ENCODE measurements at regions not wholly inside any gene's neighbourhood (a gene's known extent, or its start where the extent isn't known, plus 50 kb on each side); places are given as distances from the start of the nearest gene placed in this dataset.
A peak's percentile ranks its signal among the peaks of the same experiment; 100 is the strongest.

DNA sequence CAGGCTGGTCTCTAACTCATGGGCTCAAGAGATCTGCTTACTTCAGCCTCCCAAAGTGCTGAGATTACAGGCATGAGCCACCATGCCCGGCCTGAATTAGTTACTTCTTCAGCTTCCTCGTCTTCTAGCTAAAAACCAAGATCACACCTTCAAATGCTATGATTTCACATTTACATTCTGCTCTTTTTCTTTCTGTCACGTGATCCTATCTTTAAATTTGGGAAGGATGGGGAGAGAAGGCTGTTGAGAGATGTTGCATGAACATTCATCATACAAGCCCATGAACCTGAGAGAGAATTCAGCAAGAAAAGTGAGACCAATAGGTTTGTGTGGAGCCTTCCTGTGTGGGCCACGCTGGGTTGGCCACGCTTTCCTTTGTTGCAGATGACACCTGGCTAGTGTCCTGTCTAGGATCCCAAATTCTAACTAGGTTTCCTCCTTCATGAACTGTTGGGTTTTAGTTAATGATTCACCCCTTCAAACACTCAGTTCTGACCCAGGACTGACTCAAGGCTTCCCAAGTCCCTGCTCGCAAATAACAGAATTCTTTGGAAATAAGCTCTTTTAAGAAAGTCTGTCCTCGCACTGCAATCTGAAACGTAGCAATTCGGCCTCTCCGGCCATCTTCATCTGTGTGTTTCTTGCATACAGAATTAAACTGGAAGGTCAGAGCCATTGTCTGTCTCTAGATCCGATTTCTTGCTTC, 57.3 kb upstream of the CREB1 start:
- H3K4me1 ChIP-seq, result peaks cover 0 to 26% (median 10%) of the 10 kb centered on the region in 10 experiments; a peak in 13 of 20 replicates
- H3K27me3 ChIP-seq, result no peaks in the 10 kb centered on the region
- H3K36me3 ChIP-seq, result no peaks in the 10 kb centered on the region
- H3K9me3 ChIP-seq (replicated peaks in 1 of 11), result no peaks in the 10 kb centered on the region
- no peaks in the 10 kb centered on the region for H4K20me1 ChIP-seq
- H3K4me2 ChIP-seq, result peak overlapping the region in 2 of 11 experiments; percentile 26 to 39; a peak in 3 of 22 replicates
- H3K27ac ChIP-seq, result no peak overlapping the region
- no peak for TF ChIP-seq Cebpa-rat (IDR thresholded peaks at IDR 0.05)
- no peak overlapping the region for H3K9ac ChIP-seq
- no peak overlapping the region for H3K4me3 ChIP-seq

DNA sequence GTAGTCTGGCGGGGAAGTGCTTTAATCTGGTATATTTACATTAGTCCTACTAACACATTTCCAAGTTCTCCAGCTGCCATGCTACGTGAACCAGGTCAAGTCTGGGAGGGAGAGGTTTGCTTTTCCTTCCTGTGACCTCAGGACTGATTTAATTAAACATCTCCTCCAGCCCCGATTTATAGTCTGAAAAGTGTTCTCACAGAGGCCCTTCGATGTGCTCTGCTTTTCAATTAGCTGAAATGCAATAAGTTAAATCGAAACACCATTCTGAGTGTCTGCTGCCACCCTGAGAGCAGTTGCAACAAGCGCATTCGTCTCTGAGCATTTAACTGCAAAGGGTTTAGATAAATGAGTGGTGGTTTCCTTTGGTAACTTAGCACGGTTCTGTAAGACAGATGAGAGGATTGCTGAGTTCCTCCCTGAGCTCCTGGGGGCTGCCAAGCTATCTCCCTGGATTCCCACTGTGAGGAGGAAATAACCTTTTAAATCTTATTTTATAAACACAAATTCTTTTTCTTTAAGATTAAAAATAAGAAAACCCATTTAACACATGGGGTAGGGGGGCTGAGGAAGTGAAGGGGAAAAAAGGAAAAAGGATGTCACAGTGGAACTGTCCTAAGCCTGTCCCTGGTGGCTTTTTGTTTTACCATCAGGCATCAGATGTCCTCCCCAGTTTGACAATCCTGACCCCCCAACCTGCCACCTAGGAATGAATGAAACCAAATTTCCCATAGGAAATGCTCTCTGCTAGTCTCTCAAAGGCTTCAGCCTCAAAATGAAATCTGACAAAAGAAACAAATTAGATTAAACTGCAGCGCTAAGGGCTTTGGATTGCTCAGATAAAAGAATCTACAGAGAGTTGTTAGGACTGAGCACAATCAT, 56.5 kb upstream of the CREB1 start:
- no peak overlapping the region for H3K27ac ChIP-seq
- no peaks in the 10 kb centered on the region for H3K9me3 ChIP-seq (replicated peaks in 1 of 11)
- peak overlapping the region in 3 of 11 experiments; percentile 2 to 39 (median 26); a peak in 3 of 22 replicates for H3K4me2 ChIP-seq
- no peak for TF ChIP-seq Cebpa-rat (IDR thresholded peaks at IDR 0.05)
- H3K4me1 ChIP-seq, result peaks cover 0 to 25% (median 10%) of the 10 kb centered on the region in 10 experiments; a peak in 13 of 20 replicates
- no peaks in the 10 kb centered on the region for H3K36me3 ChIP-seq
- no peak overlapping the region for H3K4me3 ChIP-seq
- H3K27me3 ChIP-seq, result no peaks in the 10 kb centered on the region
- H4K20me1 ChIP-seq, result no peaks in the 10 kb centered on the region
- peak overlapping the region in 2 of 11 experiments; percentile 25 to 51; a peak in 3 of 22 replicates for H3K9ac ChIP-seq

DNA sequence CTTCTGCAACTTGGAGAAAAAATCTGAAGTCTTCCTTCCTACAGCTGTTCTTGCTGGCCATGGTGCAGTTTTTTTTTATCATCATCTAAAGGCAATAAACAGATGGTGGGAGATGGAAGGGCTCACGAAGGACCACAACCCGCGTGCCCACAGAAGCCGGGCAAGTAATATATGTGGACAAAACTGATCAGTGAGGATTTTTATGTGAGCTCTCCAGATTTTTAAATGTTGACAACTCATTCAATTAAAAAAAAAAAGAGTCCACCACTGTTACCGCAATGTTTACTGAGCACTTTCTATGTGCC, 55.9 kb upstream of the CREB1 start:
- Histone ChIP-seq H3K9ac (peak overlapping the region in 2 of 11 experiments; percentile 25 to 51; a peak in 1 of 22 replicates), H4K20me1 (no peaks in the 10 kb centered on the region), H3K4me1 (peaks cover 0 to 31% (median 9%) of the 10 kb centered on the region in 10 experiments; a peak in 11 of 20 replicates), H3K4me2 (peak overlapping the region in 2 of 11 experiments; percentile 20 to 39; a peak in 1 of 22 replicates), H3K4me3 (no peak overlapping the region), H3K27me3 (no peaks in the 10 kb centered on the region), H3K36me3 (no peaks in the 10 kb centered on the region), H3K9me3 (replicated peaks in 1 of 11) (no peaks in the 10 kb centered on the region), H3K27ac (no peak overlapping the region)
- TF ChIP-seq Cebpa-rat (IDR thresholded peaks at IDR 0.05), result no peak

DNA sequence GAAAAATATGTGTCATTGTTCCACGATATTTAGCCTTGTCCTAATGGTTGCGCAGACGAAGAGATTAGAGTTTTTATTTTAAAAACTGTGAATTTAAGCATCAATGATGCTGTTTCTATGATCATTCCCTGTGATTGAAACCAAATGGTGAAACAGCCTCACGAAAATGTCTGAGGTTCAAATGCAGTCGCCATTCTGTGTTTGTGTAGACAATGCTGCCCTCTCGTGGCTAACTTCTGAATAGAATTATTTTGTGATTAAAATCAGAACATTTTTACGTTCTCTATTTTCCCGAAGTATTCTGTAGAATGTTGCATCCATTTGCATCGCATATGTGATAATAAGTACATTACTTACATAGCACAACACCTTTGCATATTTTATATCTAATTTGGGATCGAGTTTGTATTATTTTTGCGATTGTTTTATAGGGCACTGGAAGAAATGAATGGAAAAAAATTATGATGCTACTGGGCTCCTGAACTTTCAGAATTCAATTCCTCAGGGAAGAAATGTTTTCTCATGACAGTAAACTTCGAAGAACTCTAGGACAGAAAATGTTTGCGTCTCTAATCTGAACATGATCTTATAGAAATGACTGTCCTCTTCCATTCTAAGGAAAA, 54.8 kb upstream of the CREB1 start:
- no peak overlapping the region for H3K27ac ChIP-seq
- H3K27me3 ChIP-seq, result no peaks in the 10 kb centered on the region
- H3K9ac ChIP-seq, result 0 out of 22 replicates have a peak overlapping the region, but pooled peaks of 1 of the 11 experiments have one; percentile 22
- no peaks in the 10 kb centered on the region for H3K36me3 ChIP-seq
- H3K4me3 ChIP-seq, result no peak overlapping the region
- no peak for TF ChIP-seq Cebpa-rat (IDR thresholded peaks at IDR 0.05)
- H3K9me3 ChIP-seq (replicated peaks in 1 of 11), result no peaks in the 10 kb centered on the region
- H3K4me1 ChIP-seq, result peaks cover 0 to 41% (median 9%) of the 10 kb centered on the region in 10 experiments; a peak in 11 of 20 replicates
- H4K20me1 ChIP-seq, result no peaks in the 10 kb centered on the region
- no peak overlapping the region for H3K4me2 ChIP-seq

DNA sequence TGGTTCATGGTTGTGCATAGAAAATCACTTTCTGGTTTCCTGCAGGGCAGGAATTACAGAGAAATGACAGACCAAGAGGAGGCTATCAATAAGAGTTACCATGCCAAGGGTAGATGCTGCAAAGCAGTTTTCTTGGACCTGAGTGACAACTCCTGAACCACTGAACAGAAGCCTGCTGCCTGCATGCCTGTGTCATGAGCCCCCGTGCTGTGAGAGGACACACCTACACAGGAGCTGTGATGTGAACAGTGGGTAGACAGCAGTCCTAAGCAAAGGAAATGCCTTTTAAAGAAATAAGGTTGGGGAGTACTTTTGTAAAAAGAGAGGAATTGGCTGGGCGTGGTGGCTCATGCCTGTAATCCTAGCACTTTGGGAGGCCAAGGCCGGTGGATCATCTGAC, 54.2 kb upstream of the CREB1 start:
- no peak for TF ChIP-seq Cebpa-rat (IDR thresholded peaks at IDR 0.05)
- Histone ChIP-seq H3K4me3 (no peak overlapping the region), H3K4me1 (peaks cover 0 to 47% (median 9%) of the 10 kb centered on the region in 10 experiments; a peak in 11 of 20 replicates), H3K4me2 (no peak overlapping the region), H3K27me3 (no peaks in the 10 kb centered on the region), H3K9me3 (replicated peaks in 1 of 11) (no peaks in the 10 kb centered on the region), H4K20me1 (no peaks in the 10 kb centered on the region), H3K9ac (0 out of 22 replicates have a peak overlapping the region, but pooled peaks of 1 of the 11 experiments have one; percentile 22), H3K36me3 (no peaks in the 10 kb centered on the region), H3K27ac (no peak overlapping the region)

DNA sequence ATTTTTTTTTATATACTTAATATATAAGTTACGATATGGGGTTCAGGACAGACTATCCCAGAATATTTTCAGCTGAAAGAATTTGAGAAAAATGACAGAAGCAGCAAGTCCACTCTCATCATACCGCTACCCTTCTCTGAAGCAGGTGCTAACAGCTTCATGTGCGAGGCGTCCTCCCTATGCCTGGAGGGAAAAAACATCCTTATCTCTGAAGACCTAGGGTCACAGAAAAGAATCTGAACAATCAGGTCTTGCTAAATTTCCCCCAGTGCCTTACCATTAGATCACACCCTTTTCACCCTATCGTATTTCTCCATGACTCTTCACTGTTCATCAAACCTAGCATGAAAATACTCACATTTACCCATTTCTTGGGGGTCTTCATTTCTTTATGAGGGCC, 51.9 kb upstream of the CREB1 start:
- Histone ChIP-seq H3K9ac (no peak overlapping the region), H3K27me3 (no peaks in the 10 kb centered on the region), H3K36me3 (no peaks in the 10 kb centered on the region), H3K4me3 (no peak overlapping the region), H4K20me1 (no peaks in the 10 kb centered on the region), H3K4me2 (peak overlapping the region in 3 of 11 experiments; percentile 40 to 82 (median 77); a peak in 3 of 22 replicates), H3K27ac (no peak overlapping the region), H3K9me3 (replicated peaks in 1 of 11) (no peaks in the 10 kb centered on the region), H3K4me1 (peaks cover 0 to 55% (median 7%) of the 10 kb centered on the region in 10 experiments; a peak in 11 of 20 replicates)
- no peak for TF ChIP-seq Cebpa-rat (IDR thresholded peaks at IDR 0.05)

DNA sequence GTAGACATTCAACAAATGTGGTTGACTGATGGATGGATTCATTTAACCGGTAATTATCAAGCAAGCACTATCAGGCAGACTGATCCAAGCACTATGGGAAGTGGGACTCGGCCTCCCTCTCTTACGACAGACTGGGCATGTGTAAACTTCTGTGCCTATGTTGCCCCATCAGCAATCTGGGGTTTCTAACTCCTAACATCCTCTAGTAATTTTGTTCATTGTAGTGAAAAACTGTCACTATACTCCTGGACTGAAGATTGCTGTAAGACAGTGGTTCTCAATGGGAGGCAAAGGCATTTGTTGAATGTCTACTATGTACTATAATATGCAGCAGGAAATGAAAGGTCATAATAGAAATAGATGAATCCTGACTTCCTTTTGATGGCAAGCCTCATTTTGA, 51.2 kb upstream of the CREB1 start:
- H3K27me3 ChIP-seq, result no peaks in the 10 kb centered on the region
- no peak overlapping the region for H3K4me3 ChIP-seq
- H3K27ac ChIP-seq, result no peak overlapping the region
- H3K36me3 ChIP-seq, result no peaks in the 10 kb centered on the region
- peaks cover 0 to 53% (median 2%) of the 10 kb centered on the region in 10 experiments; a peak in 9 of 20 replicates for H3K4me1 ChIP-seq
- peak overlapping the region in 3 of 11 experiments; percentile 40 to 82 (median 77); a peak in 5 of 22 replicates for H3K4me2 ChIP-seq
- no peaks in the 10 kb centered on the region for H3K9me3 ChIP-seq (replicated peaks in 1 of 11)
- no peak for TF ChIP-seq Cebpa-rat (IDR thresholded peaks at IDR 0.05)
- H3K9ac ChIP-seq, result no peak overlapping the region
- no peaks in the 10 kb centered on the region for H4K20me1 ChIP-seq

DNA sequence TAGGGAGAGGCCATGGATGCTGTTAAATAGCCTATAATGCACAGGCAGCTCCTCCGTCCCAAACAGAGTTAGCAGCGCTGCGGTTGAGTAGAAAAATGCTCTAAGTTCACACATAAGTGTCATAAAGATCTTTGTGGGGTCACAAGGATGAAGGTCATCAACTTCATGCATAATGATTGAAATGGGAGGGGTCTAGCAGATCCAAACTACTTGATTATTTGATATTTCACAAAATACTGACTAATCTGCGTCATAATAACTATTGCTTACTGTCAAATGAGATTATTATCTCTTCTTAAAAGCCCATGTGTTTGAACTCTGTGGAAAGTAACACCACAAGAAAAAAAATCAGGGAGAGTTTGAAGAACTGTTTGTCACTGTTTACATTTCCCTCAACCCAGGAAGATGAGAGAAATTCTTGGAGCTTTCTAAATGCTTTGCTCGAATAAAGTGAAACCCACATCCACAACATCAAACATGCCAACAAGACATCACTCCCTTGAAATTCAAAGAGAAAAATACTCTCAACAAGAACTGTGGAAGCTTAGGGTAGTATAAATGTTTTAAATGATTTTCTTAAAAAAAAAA, 50.5 kb upstream of the CREB1 start:
- H3K36me3 ChIP-seq, result no peaks in the 10 kb centered on the region
- H3K9me3 ChIP-seq (replicated peaks in 1 of 11), result no peaks in the 10 kb centered on the region
- peaks cover 0 to 51% (median 0%) of the 10 kb centered on the region in 10 experiments; a peak in 6 of 20 replicates for H3K4me1 ChIP-seq
- H3K9ac ChIP-seq, result no peak overlapping the region
- H3K27me3 ChIP-seq, result no peaks in the 10 kb centered on the region
- H4K20me1 ChIP-seq, result no peaks in the 10 kb centered on the region
- TF ChIP-seq Cebpa-rat (IDR thresholded peaks at IDR 0.05), result no peak
- no peak overlapping the region for H3K4me3 ChIP-seq
- peak overlapping the region in 1 of 11 experiments; percentile 86; a peak in 1 of 22 replicates for H3K27ac ChIP-seq
- peak overlapping the region in 3 of 11 experiments; percentile 40 to 82 (median 77); a peak in 4 of 22 replicates for H3K4me2 ChIP-seq
